ENCODE measurements at regions not wholly inside any gene's neighbourhood (a gene's known extent, or its start where the extent isn't known, plus 50 kb on each side); places are given as distances from the start of the nearest gene placed in this dataset.

DNA sequence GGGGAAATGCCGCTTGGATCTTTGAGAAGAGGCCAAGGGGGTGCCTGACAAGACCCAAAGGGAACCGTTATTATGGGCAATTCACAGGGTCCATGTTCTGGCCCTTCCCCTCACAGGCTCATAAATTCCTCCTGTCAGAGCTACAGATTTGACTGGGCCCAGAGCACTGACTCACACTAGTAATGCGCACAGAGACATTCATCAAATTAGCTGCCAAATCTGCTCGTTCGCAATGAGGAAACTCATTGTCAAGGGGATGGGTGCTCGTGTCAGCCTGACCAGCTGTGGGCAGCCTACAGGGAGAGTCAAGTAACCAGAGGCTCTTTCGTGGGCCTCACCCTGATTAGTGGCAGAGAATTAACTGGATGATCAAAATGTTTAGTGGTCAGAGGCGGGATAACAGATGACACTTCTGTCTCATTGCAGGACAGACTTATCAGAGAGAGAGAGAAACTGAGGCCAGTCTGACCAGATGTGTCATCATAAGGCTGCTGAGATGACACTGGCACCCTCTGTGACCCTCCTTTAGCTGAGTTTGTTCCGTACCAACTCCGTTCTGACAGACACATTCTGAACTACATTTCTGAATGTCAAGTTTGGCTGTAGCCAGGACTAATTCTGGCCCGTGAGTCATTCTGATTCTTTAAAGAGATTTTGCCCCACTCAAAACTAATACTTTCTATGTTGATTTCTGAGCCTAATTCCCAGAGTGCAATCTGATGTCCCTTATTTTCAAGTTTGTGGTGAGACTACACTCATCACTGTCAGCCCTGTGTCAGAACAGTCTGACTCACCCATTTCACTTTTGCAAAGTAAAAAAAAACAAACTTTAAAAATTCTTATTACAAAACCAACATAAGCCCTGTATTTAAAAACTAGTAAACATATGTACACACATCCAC, 377.1 kb downstream of the ACTL7B start:
- Histone ChIP-seq H3K9me3 (ENCODE audit: control insufficient read depth, low read length) (no peaks in the 10 kb centered on the region), H3K79me1 (replicated peaks; ENCODE audit: low read length, poor library complexity, severe bottlenecking) (no peaks in the 10 kb centered on the region), H2BK15ac (ENCODE audit: low read depth, poor library complexity, severe bottlenecking) (no peak overlapping the region)

DNA sequence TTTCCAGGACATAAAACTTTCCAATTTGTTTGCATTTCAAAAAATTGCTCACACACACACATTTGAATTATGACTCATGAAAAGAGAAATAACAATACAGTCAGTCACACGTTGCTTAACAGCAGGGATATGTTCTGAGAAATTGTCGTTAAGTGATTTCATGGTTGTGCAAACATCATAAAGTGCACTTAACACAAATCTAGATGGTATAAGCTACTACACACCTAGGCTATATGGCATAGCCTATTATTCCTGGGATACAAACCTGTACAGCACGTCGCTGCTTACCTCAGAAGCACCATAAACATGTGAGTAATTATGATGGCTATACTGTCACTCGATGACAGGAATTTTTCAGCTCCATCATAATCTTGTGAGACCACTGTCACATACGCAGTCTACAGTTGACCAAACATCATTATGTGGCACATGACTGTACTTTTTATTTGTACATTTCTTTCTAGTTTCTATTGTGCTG, 378.2 kb downstream of the ACTL7B start:
- Histone ChIP-seq H2BK12ac (ENCODE audit: low read length in 2 of 2) (peak overlapping the region in 1 of 2 experiments; percentile 21), H2AK5ac (ENCODE audit: low read length, severe bottlenecking) (no peak overlapping the region), H3K4ac (ENCODE audit: low read depth in 1 of 2, low read length in 2 of 2) (peak overlapping the region in 1 of 2 experiments; percentile 96), H3K18ac (ENCODE audit: low read depth in 1 of 2, low read length in 2 of 2) (peak overlapping the region in 1 of 2 experiments; percentile 85), H2BK5ac (ENCODE audit: low read depth, low read length, poor library complexity, severe bottlenecking) (no peak overlapping the region), H4K91ac (ENCODE audit: low read length) (no peak overlapping the region), H3K9me3 (ENCODE audit: control insufficient read depth, low read length) (no peaks in the 10 kb centered on the region), H3K9ac (ENCODE audit: low read length) (peak overlapping the region; percentile 82), H3K4me2 (ENCODE audit: low read length, poor library complexity, severe bottlenecking) (no peak overlapping the region), H3K4me1 (ENCODE audit: control insufficient read depth, insufficient read depth, low read depth, low read length) (peaks cover 13% of the 10 kb centered on the region), H3K27me3 (ENCODE audit: control insufficient read depth in 1 of 2, insufficient read depth in 1 of 2, low read length in 2 of 2) (no peaks in the 10 kb centered on the region), H4K8ac (ENCODE audit: low read length) (no peak overlapping the region), H3K79me1 (replicated peaks; ENCODE audit: low read length, poor library complexity, severe bottlenecking) (no peaks in the 10 kb centered on the region), H2BK15ac (ENCODE audit: low read depth, poor library complexity, severe bottlenecking) (no peak overlapping the region), H3K4me3 (ENCODE audit: insufficient read depth in 1 of 2, low read depth in 1 of 2, low read length in 2 of 2) (no peak overlapping the region), H3K14ac (ENCODE audit: low read length in 2 of 2) (no peak overlapping the region), H2AFZ (ENCODE audit: low read depth, low read length) (no peak overlapping the region), H3K36me3 (ENCODE audit: control insufficient read depth in 1 of 2, insufficient read depth in 2 of 2, low read depth in 1 of 2, low read length in 2 of 2) (no peaks in the 10 kb centered on the region), H3K23ac (ENCODE audit: low read length in 2 of 2) (no peak overlapping the region), H2BK120ac (ENCODE audit: low read depth, low read length) (no peak overlapping the region), H3K27ac (ENCODE audit: low read length, poor library complexity, severe bottlenecking) (no peak overlapping the region)
- 70% methylated on average over 4 of the region's 6 CpGs for WGBS
- DNase-seq, result peak; percentile 87

More for the DNA sequence above, 377.1 kb downstream of the ACTL7B start:
- Histone ChIP-seq H3K4me3 (ENCODE audit: insufficient read depth in 1 of 2, low read depth in 1 of 2, low read length in 2 of 2) (peak overlapping the region in 1 of 2 experiments; percentile 36), H4K91ac (ENCODE audit: low read length) (peak overlapping the region; percentile 96), H3K9ac (ENCODE audit: low read length) (peak overlapping the region; percentile 82), H4K8ac (ENCODE audit: low read length) (peak overlapping the region; percentile 90), H2AFZ (ENCODE audit: low read depth, low read length) (no peak overlapping the region), H2BK120ac (ENCODE audit: low read depth, low read length) (peak overlapping the region; percentile 82), H3K4ac (ENCODE audit: low read depth in 1 of 2, low read length in 2 of 2) (peak overlapping the region; percentile 73 to 96), H3K4me2 (ENCODE audit: low read length, poor library complexity, severe bottlenecking) (no peak overlapping the region), H3K14ac (ENCODE audit: low read length in 2 of 2) (no peak overlapping the region), H3K23ac (ENCODE audit: low read length in 2 of 2) (no peak overlapping the region), H3K36me3 (ENCODE audit: control insufficient read depth in 1 of 2, insufficient read depth in 2 of 2, low read depth in 1 of 2, low read length in 2 of 2) (no peaks in the 10 kb centered on the region), H3K27me3 (ENCODE audit: control insufficient read depth in 1 of 2, insufficient read depth in 1 of 2, low read length in 2 of 2) (no peaks in the 10 kb centered on the region), H2BK12ac (ENCODE audit: low read length in 2 of 2) (peak overlapping the region; percentile 45 to 96), H2AK5ac (ENCODE audit: low read length, severe bottlenecking) (peak overlapping the region; percentile 60), H3K27ac (ENCODE audit: low read length, poor library complexity, severe bottlenecking) (peak overlapping the region; percentile 11), H3K4me1 (ENCODE audit: control insufficient read depth, insufficient read depth, low read depth, low read length) (peaks cover 13% of the 10 kb centered on the region), H3K18ac (ENCODE audit: low read depth in 1 of 2, low read length in 2 of 2) (peak overlapping the region; percentile 65 to 98), H2BK5ac (ENCODE audit: low read depth, low read length, poor library complexity, severe bottlenecking) (no peak overlapping the region)
- WGBS, result 3% methylated on average over 11 of the region's 11 CpGs
- DNase-seq, result peak; percentile 91

DNA sequence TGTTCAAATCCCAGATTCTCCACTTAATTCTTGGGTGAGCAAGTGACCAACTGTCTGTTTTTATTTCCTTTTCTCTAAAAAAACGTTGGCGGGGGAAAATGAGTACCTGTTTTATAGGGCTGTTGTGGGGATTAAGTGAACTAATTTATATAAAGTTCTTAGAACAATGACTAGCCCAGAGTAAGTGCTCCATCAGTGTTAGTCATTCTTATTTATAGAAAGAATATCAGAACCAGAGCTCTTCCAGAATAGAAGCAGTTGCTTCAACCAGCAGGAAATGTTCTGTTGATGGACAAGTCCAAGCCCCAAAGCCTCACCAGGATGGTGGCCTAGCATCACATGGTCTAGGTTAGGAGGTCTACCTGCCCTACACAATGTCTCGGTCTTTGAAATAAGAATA, 379.2 kb downstream of the ACTL7B start:
- no peak overlapping the region for H4K91ac ChIP-seq (ENCODE audit: low read length)
- H3K27ac ChIP-seq (ENCODE audit: low read length, poor library complexity, severe bottlenecking), result no peak overlapping the region
- DNase-seq, result peak; percentile 43
- no peak overlapping the region for H2BK15ac ChIP-seq (ENCODE audit: low read depth, poor library complexity, severe bottlenecking)
- no peaks in the 10 kb centered on the region for H3K79me1 ChIP-seq (replicated peaks; ENCODE audit: low read length, poor library complexity, severe bottlenecking)
- no peak overlapping the region for H2BK120ac ChIP-seq (ENCODE audit: low read depth, low read length)
- H3K4me3 ChIP-seq (ENCODE audit: insufficient read depth in 1 of 2, low read depth in 1 of 2, low read length in 2 of 2), result no peak overlapping the region
- H2AK5ac ChIP-seq (ENCODE audit: low read length, severe bottlenecking), result no peak overlapping the region
- H3K4me2 ChIP-seq (ENCODE audit: low read length, poor library complexity, severe bottlenecking), result no peak overlapping the region
- WGBS, result no CpG with 5 or more reads among the region's 3 CpGs
- H3K36me3 ChIP-seq (ENCODE audit: control insufficient read depth in 1 of 2, insufficient read depth in 2 of 2, low read depth in 1 of 2, low read length in 2 of 2), result no peaks in the 10 kb centered on the region
- no peaks in the 10 kb centered on the region for H3K9me3 ChIP-seq (ENCODE audit: control insufficient read depth, low read length)
- peak overlapping the region in 1 of 2 experiments; percentile 46 for H3K18ac ChIP-seq (ENCODE audit: low read depth in 1 of 2, low read length in 2 of 2)
- H3K14ac ChIP-seq (ENCODE audit: low read length in 2 of 2), result no peak overlapping the region
- H3K23ac ChIP-seq (ENCODE audit: low read length in 2 of 2), result no peak overlapping the region
- H3K4me1 ChIP-seq (ENCODE audit: control insufficient read depth, insufficient read depth, low read depth, low read length), result peaks cover 13% of the 10 kb centered on the region
- H4K8ac ChIP-seq (ENCODE audit: low read length), result no peak overlapping the region
- H2BK5ac ChIP-seq (ENCODE audit: low read depth, low read length, poor library complexity, severe bottlenecking), result no peak overlapping the region
- peak overlapping the region in 1 of 2 experiments; percentile 65 for H2BK12ac ChIP-seq (ENCODE audit: low read length in 2 of 2)
- no peak overlapping the region for H2AFZ ChIP-seq (ENCODE audit: low read depth, low read length)
- H3K9ac ChIP-seq (ENCODE audit: low read length), result peak overlapping the region; percentile 82
- H3K27me3 ChIP-seq (ENCODE audit: control insufficient read depth in 1 of 2, insufficient read depth in 1 of 2, low read length in 2 of 2), result no peaks in the 10 kb centered on the region
- H3K4ac ChIP-seq (ENCODE audit: low read depth in 1 of 2, low read length in 2 of 2), result peak overlapping the region in 1 of 2 experiments; percentile 89

DNA sequence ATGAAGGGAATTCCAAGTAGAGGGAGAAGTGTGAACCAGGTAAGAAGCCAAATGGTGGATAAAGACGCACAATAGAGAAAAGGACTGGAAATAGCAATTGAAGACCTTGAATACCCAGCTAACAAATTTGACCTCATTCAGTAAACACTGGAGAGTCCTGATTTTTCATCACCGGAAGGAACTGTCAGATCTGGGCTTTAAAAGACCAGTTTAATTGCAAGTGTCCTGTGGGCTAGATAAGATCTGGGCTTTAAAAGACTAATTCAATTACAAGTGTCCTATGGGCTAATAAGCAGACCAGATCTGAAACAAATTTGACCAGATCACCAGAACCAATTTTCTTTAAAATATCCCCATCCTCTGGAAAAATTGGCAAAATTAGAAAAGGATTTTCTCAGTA, 380.0 kb downstream of the ACTL7B start:
- H3K27me3 ChIP-seq (ENCODE audit: control insufficient read depth in 1 of 2, insufficient read depth in 1 of 2, low read length in 2 of 2), result no peaks in the 10 kb centered on the region
- H3K4me3 ChIP-seq (ENCODE audit: insufficient read depth in 1 of 2, low read depth in 1 of 2, low read length in 2 of 2), result no peak overlapping the region
- peak overlapping the region; percentile 38 for H3K9ac ChIP-seq (ENCODE audit: low read length)
- no peaks in the 10 kb centered on the region for H3K9me3 ChIP-seq (ENCODE audit: control insufficient read depth, low read length)
- 23% methylated on average over 2 of the region's 2 CpGs for WGBS
- no peak overlapping the region for H4K8ac ChIP-seq (ENCODE audit: low read length)
- H3K4me1 ChIP-seq (ENCODE audit: control insufficient read depth, insufficient read depth, low read depth, low read length), result peaks cover 13% of the 10 kb centered on the region
- H2AFZ ChIP-seq (ENCODE audit: low read depth, low read length), result no peak overlapping the region
- no peak overlapping the region for H2BK5ac ChIP-seq (ENCODE audit: low read depth, low read length, poor library complexity, severe bottlenecking)
- no peak overlapping the region for H3K27ac ChIP-seq (ENCODE audit: low read length, poor library complexity, severe bottlenecking)
- H2BK15ac ChIP-seq (ENCODE audit: low read depth, poor library complexity, severe bottlenecking), result no peak overlapping the region
- peak; percentile 55 for DNase-seq
- H2BK12ac ChIP-seq (ENCODE audit: low read length in 2 of 2), result no peak overlapping the region
- peak overlapping the region in 1 of 2 experiments; percentile 28 for H3K4ac ChIP-seq (ENCODE audit: low read depth in 1 of 2, low read length in 2 of 2)
- H3K14ac ChIP-seq (ENCODE audit: low read length in 2 of 2), result no peak overlapping the region
- H4K91ac ChIP-seq (ENCODE audit: low read length), result no peak overlapping the region
- no peak overlapping the region for H3K23ac ChIP-seq (ENCODE audit: low read length in 2 of 2)
- no peaks in the 10 kb centered on the region for H3K79me1 ChIP-seq (replicated peaks; ENCODE audit: low read length, poor library complexity, severe bottlenecking)
- no peaks in the 10 kb centered on the region for H3K36me3 ChIP-seq (ENCODE audit: control insufficient read depth in 1 of 2, insufficient read depth in 2 of 2, low read depth in 1 of 2, low read length in 2 of 2)
- H2AK5ac ChIP-seq (ENCODE audit: low read length, severe bottlenecking), result no peak overlapping the region
- no peak overlapping the region for H2BK120ac ChIP-seq (ENCODE audit: low read depth, low read length)
- H3K4me2 ChIP-seq (ENCODE audit: low read length, poor library complexity, severe bottlenecking), result no peak overlapping the region
- no peak overlapping the region for H3K18ac ChIP-seq (ENCODE audit: low read depth in 1 of 2, low read length in 2 of 2)
